RWPE1 (cell line): ENCODE measurements at regions not wholly inside any gene's neighbourhood (a gene's known extent, or its start where the extent isn't known, plus 50 kb on each side); places are given as distances from the start of the nearest gene placed in this dataset.

Source experiments
- CTCF ChIA-PET: fragments of 350-600 bp; sonication (Branson Sonifier 250); formaldehyde crosslinking; extraction: SDS; loops from one replicate; lab custom pipeline; 2021; lab: Yijun Ruan, JAX
- POLR2A ChIA-PET: fragments of 400-600 bp; formaldehyde crosslinking; extraction: SDS; loops from one replicate; lab custom pipeline; 2020; ENCODE audit warnings: antibody characterized with exemption; ENCODE audit not compliant: low non-redundant PET; lab: Yijun Ruan, JAX
- DNase-seq: peaks from one replicate; pipeline ENCODE4 v3.0.0; 2012; ENCODE audit warnings: low spot score
- H3K27ac ChIP-seq: fragments of 450-650 bp; 2 replicates; pipeline ENCODE4 v1.5.1; 2017
- TF ChIP-seq, protein P1 (sequence below): fragments of 450-650 bp; conservative IDR thresholded peaks from 2 replicates; pipeline ENCODE4 v1.5.1; 2017; ENCODE audit warnings: low read depth, mild to moderate bottlenecking

DNA sequence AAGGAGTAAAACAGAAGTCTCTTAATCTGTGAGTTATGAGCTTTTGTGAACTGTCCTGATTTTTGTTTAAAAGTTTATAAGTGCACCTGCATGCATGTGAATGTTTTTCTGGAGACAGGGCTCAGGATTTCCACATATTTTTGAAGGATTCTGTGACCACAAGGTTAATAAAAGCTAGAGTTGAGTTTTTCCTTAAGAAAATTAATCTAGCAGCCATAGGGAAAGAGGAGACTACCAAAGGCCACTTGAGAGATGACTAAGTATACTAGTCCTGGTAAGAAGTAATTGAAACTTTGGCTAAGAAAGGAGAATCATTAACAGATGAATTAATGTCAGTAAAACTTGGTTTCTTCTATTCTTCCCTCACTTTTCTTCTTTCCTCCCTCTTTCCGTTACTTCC is 176.8 kb upstream of the EPHA3 start:
- POLR2A ChIA-PET: no interaction called here
- no peak overlapping the region for H3K27ac ChIP-seq

DNA sequence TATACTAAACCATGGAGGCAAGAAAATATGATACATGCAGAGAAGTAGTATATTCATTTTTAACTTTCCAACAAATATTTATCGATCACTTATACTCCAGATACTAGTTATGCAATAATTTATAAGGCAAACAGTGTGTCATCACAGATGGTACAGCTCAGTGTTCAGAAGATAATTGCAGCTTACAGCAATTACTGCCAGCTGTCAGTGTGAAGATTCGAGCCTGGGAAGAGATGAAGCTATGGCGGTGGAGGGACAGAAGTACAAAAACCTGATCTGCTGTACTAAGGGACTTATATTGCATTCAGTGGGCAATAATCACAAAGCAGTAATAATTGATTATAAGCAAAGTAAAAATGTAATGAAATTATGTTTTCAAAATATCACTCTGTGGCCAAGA is 170.6 kb upstream of the EPHA3 start:
- no peak overlapping the region for H3K27ac ChIP-seq
- ChIA-PET POLR2A (no interaction called here), CTCF (no interaction called here)
- TF ChIP-seq, protein P1, sequence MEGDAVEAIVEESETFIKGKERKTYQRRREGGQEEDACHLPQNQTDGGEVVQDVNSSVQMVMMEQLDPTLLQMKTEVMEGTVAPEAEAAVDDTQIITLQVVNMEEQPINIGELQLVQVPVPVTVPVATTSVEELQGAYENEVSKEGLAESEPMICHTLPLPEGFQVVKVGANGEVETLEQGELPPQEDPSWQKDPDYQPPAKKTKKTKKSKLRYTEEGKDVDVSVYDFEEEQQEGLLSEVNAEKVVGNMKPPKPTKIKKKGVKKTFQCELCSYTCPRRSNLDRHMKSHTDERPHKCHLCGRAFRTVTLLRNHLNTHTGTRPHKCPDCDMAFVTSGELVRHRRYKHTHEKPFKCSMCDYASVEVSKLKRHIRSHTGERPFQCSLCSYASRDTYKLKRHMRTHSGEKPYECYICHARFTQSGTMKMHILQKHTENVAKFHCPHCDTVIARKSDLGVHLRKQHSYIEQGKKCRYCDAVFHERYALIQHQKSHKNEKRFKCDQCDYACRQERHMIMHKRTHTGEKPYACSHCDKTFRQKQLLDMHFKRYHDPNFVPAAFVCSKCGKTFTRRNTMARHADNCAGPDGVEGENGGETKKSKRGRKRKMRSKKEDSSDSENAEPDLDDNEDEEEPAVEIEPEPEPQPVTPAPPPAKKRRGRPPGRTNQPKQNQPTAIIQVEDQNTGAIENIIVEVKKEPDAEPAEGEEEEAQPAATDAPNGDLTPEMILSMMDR: no peak
- no peak for DNase-seq

More for the DNA sequence above, 176.8 kb upstream of the EPHA3 start:
- TF ChIP-seq, protein P1: no peak
- CTCF ChIA-PET: no interaction called here
- no peak for DNase-seq

DNA sequence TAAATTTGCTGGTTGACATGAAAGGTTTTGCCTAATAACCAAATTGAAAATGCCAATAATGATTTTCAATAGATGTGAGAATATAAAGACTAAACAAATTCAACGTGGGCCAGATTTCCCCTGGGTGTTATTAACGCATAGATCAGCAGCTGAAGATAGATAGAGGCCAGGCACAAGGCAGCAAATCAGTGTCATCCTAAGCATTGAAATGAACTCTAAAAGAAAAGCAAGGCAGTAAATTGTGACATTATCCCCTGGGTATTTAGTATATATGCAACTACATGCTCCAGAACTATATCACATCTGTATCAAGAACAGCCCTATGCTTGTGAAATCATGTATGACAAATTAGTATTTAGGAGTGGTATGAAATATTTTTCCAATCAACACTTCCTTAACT is 167.1 kb upstream of the EPHA3 start:
- no peak for DNase-seq
- CTCF ChIA-PET: no interaction called here

DNA sequence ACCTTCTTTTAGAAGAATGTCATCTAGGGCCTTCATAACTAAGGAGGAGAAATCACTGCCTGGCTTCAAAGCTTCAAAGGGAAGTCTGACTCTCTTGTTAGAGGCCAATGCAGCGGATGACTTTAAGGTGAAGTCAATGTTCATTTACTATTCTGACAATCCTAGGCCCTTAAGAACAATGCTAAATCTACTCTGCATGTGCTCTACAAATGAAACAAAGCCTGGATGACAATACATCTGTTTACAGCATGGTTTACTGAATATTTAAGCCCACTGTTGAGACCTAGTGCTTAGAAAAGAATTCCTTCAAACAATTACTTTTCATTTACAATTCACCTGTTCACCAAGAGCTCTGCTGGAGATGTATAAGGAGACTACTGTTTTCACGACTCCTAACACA is 160.4 kb upstream of the EPHA3 start:
- CTCF ChIA-PET: no interaction called here
- POLR2A ChIA-PET: no interaction called here
- no peak for DNase-seq
- no peak overlapping the region for H3K27ac ChIP-seq
- TF ChIP-seq, protein P1: no peak

More for the DNA sequence above, 167.1 kb upstream of the EPHA3 start:
- POLR2A ChIA-PET: no interaction called here
- H3K27ac ChIP-seq: no peak overlapping the region
- TF ChIP-seq, protein P1: no peak

DNA sequence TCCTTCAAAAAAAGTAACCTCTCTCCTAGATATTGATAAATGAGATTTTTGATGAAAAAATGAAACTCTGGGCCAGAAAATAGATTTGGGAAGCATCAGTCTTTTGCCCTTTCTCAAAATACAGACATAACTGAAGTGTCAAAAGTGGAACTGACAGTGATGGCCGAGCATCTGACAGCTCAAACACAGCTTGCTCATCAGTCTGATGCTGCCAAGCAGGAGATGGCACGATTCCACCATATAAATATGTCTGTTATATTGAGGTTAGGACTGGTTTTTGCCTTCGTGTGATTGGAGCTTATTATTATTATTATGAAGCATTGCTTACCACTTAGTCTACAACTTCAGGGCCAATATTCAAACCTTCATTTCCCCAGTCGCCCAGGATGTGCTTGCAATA is 152.6 kb upstream of the EPHA3 start:
- H3K27ac ChIP-seq: no peak overlapping the region
- TF ChIP-seq, protein P1: no peak
- CTCF ChIA-PET: no interaction called here
- POLR2A ChIA-PET: no interaction called here
- DNase-seq: no peak

DNA sequence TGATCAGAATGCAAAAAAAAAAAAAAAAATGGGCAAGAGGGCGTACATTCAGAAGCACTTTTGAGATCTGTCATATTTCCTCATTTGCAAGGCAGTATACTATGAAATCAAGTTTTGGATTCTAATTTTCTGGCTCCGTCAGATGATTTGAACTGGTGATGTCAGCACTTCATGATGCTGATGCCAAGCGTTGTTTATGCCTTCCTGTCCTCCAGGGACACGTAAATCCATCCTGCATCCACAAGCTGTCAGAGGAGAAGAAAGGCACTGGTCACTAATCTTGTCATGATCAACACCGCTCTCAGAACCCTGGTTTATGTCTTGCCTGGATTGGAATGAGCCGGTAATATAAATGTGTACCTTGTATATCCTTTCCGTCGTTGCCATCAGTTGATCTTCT is 152.1 kb upstream of the EPHA3 start:
- TF ChIP-seq, protein P1: no peak
- no peak overlapping the region for H3K27ac ChIP-seq
- CTCF ChIA-PET: no interaction called here
- POLR2A ChIA-PET: no interaction called here
- no peak for DNase-seq
